Natural killer cell treated with Interleukin-12 subunit alpha and Interleukin-12 subunit beta and Interleukin-15 and Interleukin-18, amount 100 ng/mL, for 72 hours (primary cell): ENCODE measurements at regions not wholly inside any gene's neighbourhood (a gene's known extent, or its start where the extent isn't known, plus 50 kb on each side); places are given as distances from the start of the nearest gene placed in this dataset.

ENCODE experiments used
- ATAC-seq, 2 donors: fragments of 150-1000 bp; cut with Tn5 transposase in 1 of 2; sonication (Bioruptor Pico), chemical (Tn5 transposase) in 1 of 2; 2 replicates each; pipeline ENCODE4 v1.10.0; 2021
- DNase-seq: peaks from one replicate; pipeline ENCODE4 v3.0.0; 2022; ENCODE audit warnings: low spot score
- H3K27ac Mint-ChIP-seq, 2 donors: 1 replicate in 1 of 2; 2 replicates in 1 of 2; pipeline ENCODE4 v1.8.0; 2022; ENCODE audit warnings: mixed read lengths in 2 of 2, mild to moderate bottlenecking in 1 of 2, moderate library complexity in 1 of 2
- H3K27me3 Mint-ChIP-seq, 2 donors: 1 replicate in 1 of 2; 2 replicates in 1 of 2; pipeline ENCODE4 v1.8.0; 2022; ENCODE audit warnings: mixed read lengths in 2 of 2
- H3K36me3 Mint-ChIP-seq: one replicate; pipeline ENCODE4 v1.8.0; 2022; ENCODE audit warnings: mixed read lengths
- H3K4me1 Mint-ChIP-seq, 2 donors: 1 replicate in 1 of 2; 2 replicates in 1 of 2; pipeline ENCODE4 v1.8.0; 2022; ENCODE audit warnings: low read depth in 2 of 2, mixed read lengths in 2 of 2, mild to moderate bottlenecking in 1 of 2
- H3K4me3 Mint-ChIP-seq: one replicate; pipeline ENCODE4 v1.8.0; 2022; ENCODE audit warnings: mixed read lengths
- H3K9me3 Mint-ChIP-seq: 2 replicates; pipeline ENCODE4 v1.8.0; 2022; ENCODE audit warnings: mixed read lengths

DNA sequence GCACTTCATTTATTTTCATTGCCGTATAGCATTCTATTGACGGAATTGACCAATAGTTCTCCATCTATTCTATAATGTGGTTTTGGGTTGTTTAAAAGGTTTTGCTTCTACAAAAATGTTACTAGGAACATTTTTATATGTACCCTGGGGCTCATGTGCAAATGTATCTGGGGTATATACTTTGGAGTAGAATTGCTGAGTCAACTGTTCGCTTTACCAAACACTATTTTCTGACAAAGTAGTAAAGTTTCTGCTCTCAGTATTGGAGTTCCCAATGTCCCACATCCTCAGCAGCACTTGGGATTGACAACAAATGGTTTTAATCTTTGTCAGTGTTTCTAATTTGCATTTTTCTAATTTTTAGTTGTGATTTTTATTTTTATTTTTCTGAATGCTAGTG, 602.6 kb downstream of the MCTP2 start:
- H3K27me3 Mint-ChIP-seq = peaks cover 8 to 23% of the 10 kb centered on the region in 2 donors
- no peaks in the 10 kb centered on the region for H3K9me3 Mint-ChIP-seq
- no peak for DNase-seq
- H3K4me3 Mint-ChIP-seq = no peak overlapping the region
- no peak for ATAC-seq
- no peak overlapping the region for H3K27ac Mint-ChIP-seq
- no peaks in the 10 kb centered on the region for H3K4me1 Mint-ChIP-seq
- no peaks in the 10 kb centered on the region for H3K36me3 Mint-ChIP-seq

DNA sequence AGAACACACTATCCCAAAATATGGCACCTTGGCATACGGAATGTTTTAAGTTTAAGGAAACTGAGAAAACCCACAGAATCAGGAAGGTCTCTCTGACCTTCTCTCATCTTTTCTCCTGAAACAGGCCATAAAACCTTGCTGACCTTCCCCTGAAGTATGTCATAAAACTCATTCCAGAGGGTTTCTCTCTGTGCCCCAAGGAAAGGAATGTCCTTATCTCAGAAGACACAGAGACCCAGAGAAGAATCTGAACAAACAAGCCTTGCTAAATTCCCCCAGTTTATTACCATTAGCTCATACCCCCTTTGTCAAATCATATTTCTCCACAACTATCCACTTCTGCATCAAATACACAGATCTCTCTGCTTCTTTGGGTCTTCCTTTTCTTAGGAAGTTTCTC, 603.1 kb downstream of the MCTP2 start:
- no peak for DNase-seq
- Mint-ChIP-seq H3K36me3 (no peaks in the 10 kb centered on the region), H3K27me3 (peaks cover 8 to 23% of the 10 kb centered on the region in 2 donors), H3K4me3 (no peak overlapping the region), H3K4me1 (no peaks in the 10 kb centered on the region), H3K27ac (no peak overlapping the region), H3K9me3 (no peaks in the 10 kb centered on the region)
- ATAC-seq = no peak

DNA sequence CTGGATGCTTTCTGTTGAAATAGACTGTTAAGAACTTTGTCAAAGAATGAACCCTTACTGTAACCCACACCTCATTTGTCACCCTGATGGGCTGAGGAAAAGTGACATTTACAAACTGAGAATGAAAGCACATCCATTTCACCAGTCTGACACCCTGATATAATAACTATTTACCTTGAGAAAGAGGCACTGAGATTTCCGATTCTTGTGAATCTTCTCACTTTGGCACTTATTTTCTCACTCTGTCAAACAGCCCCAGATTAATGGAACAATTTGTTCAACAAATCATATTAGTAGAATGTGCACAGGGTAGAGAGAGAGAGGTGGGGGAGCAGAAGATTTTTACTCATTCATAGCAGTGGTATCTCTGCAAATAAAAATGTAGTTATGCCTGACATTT, 606.9 kb downstream of the MCTP2 start:
- ATAC-seq = no peak
- Mint-ChIP-seq H3K27me3 (peaks cover 13 to 27% of the 10 kb centered on the region in 2 donors), H3K27ac (no peak overlapping the region), H3K4me3 (no peak overlapping the region), H3K36me3 (no peaks in the 10 kb centered on the region), H3K4me1 (no peaks in the 10 kb centered on the region), H3K9me3 (no peaks in the 10 kb centered on the region)
- no peak for DNase-seq

DNA sequence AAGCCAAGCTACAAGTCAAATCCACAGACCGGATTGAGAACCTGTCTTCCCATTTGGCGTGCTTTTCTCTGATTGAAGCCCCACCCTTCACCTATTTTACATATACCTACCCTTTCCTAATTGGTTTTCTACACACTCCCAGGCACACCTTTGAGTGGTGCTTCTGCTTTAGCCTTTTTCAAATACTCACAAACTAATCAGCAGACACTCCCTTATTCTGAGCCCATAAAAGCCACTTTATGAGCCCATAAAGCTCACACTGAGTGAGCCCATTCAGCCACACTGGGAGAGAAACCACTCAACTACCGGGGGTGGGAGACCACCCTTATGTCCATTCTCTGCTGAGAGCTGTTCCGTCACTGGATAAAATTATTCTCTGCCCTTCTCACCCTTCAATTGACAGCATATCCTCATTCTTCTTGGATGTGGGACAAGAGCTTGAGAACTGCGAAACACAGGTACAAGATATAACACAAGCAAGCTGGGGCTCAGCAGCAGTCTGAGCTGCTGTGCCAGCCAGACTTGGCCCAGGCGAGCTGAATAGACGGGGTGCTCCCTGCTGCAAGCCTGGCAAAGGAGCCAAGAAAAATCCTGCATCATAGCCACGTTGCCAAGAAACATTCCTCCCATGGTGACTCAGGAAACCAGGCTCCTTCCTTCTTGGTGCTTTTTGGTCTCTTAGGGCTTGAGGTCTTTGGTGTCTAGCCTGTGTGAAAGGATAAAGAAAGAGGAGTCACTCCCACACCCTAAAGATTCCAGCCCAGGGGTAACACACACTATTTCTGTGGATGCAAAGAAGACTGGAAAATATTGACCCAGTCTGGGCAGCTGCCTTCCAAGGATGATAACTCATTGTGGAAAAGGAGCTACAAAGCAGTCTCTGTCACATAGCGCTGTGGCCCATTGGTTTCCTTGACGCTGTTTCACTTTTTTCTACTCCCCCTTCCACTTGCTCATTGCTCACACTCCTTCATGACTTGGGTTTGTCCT, 609.7 kb downstream of the MCTP2 start:
- Mint-ChIP-seq H3K27ac (no peak overlapping the region), H3K9me3 (no peaks in the 10 kb centered on the region), H3K27me3 (peaks cover 28 to 39% of the 10 kb centered on the region in 2 donors), H3K4me1 (no peaks in the 10 kb centered on the region), H3K4me3 (no peak overlapping the region), H3K36me3 (peaks cover 5% of the 10 kb centered on the region)
- ATAC-seq (no peak), DNase-seq (no peak)

DNA sequence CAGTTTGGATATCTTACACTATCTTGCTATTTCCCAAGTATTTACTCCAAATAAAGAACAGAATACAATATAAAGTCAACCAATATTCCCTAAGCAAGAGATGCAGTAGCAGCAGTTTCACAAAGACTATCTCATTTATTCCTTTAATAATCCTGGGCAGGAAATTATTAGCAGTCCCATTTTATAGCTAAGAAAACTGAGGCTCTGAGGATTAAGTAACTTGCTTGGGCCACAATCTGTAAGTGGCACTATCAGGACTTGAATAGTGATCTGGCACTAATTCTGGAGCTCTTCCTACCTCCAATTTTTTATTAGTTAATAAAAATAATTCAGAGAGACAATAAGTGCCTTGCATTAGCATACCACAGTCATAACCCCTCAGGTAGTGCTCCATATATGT, 611.7 kb downstream of the MCTP2 start:
- DNase-seq = no peak
- H3K27me3 Mint-ChIP-seq = peaks cover 33 to 51% of the 10 kb centered on the region in 2 donors
- no peaks in the 10 kb centered on the region for H3K9me3 Mint-ChIP-seq
- no peak overlapping the region for H3K4me3 Mint-ChIP-seq
- H3K4me1 Mint-ChIP-seq = no peaks in the 10 kb centered on the region
- peaks cover 5% of the 10 kb centered on the region for H3K36me3 Mint-ChIP-seq
- no peak overlapping the region for H3K27ac Mint-ChIP-seq
- ATAC-seq = no peak

DNA sequence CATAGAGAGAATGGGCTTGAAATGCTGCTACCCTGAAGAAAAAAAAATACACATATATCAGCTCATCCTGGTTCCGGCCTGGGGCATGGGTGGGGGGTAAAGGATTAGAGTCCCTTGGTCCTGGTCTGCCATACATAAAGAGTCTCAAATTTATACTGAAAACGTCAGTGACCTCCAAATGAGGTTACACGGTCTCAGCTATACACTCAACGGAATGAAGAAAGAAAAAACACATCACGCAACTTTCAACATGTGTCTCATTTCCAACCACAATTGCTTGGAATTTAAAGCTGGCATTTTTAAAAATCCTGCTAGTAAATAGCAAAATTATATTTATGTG, 612.8 kb downstream of the MCTP2 start:
- no peak for DNase-seq
- Mint-ChIP-seq H3K9me3 (peaks cover 3% of the 10 kb centered on the region), H3K4me1 (no peaks in the 10 kb centered on the region)

DNA sequence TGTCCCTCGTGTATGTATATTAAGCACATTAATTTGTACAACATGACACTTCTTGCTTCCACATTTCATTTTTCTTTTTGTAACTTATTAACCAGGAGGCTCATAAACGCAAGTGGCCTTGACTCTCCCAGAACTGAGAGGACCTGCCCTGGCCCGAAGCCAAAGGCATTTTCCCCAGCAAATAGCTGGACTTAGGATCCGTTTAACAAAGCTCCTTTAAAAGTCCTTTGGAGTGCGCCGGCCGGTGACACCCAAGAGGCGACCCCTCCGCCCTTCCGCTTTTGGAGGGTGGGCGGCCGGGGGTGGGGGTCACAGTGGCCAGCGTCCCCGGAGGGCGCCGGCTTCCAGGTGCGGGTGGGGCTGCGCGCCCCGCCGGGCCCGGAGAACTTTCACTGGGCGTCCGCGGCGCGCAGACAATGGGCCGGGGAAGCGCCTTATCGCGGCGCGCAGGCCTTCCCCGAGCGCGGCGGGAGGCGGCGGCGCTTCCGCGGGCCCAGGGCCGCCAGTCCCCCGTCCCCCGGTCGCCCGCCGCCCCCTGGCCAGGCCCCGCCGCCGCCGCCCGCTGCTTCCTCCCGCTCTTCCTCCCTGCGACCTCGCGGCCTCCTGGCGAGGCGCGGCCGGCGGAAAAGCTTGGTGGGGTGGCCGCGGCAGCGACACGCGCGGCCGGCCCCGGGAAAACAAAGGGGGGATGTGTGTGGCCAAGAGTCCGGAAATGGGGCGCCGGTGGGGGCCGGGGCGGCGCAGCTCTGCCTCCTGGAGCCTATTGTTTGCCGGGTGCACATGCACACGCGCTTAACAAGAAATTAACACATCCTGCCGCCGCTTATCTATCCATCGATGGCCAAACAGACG, 613.4 kb downstream of the MCTP2 start:
- Mint-ChIP-seq H3K27ac (no peak overlapping the region), H3K36me3 (peaks cover 5% of the 10 kb centered on the region), H3K4me1 (no peaks in the 10 kb centered on the region), H3K27me3 (peaks cover 38 to 60% of the 10 kb centered on the region in 2 donors), H3K4me3 (peak overlapping the region; percentile 28), H3K9me3 (peaks cover 4% of the 10 kb centered on the region)
- DNase-seq (no peak), ATAC-seq (peak; percentile 49 to 53)

More for the DNA sequence above, 612.8 kb downstream of the MCTP2 start:
- Mint-ChIP-seq H3K27ac (no peak overlapping the region), H3K36me3 (peaks cover 5% of the 10 kb centered on the region), H3K4me3 (peak overlapping the region; percentile 23), H3K27me3 (peaks cover 37 to 54% of the 10 kb centered on the region in 2 donors)
- no peak for ATAC-seq

DNA sequence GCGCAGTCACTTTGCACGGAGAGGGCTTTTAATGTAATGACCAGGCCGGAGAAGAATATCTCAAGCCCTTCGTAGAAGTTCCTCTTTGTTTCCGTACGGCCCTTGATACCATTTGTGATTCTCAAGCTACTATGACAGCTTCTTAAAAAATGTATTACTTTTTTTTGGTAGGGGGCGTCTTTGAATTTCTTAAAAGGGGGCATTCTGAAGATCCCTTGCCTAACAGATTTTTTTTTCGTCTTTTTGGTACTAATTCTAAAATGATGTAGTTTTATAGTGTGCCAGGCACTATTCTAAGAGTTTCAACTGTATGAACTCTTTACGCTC, 614.0 kb downstream of the MCTP2 start:
- H3K36me3 Mint-ChIP-seq = peaks cover 5% of the 10 kb centered on the region

DNA sequence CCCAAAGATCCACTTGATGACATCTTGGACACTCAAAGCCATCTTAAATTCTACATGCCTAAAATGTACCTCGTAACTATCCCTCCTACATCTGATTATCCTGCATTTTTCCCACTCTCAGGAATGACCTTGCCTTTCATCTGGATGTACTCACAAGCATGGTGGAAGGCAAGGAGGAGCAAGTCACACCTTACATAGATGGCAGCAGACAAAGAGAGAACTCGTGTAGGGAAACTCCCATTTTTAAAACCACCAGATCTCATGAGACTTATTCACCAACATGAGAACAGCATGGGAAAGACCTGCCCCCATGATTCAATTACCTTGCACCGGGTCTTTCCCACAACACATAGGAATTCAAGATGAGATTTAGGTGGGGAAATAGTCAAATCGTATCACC, 616.0 kb downstream of the MCTP2 start:
- Mint-ChIP-seq H3K27ac (no peak overlapping the region), H3K4me3 (no peak overlapping the region), H3K9me3 (peaks cover 4% of the 10 kb centered on the region), H3K36me3 (peaks cover 5% of the 10 kb centered on the region), H3K4me1 (no peaks in the 10 kb centered on the region), H3K27me3 (peaks cover 25 to 77% of the 10 kb centered on the region in 2 donors)
- ATAC-seq = no peak
- no peak for DNase-seq

More for the DNA sequence above, 614.0 kb downstream of the MCTP2 start:
- H3K4me3 Mint-ChIP-seq = peak overlapping the region; percentile 28
- no peaks in the 10 kb centered on the region for H3K4me1 Mint-ChIP-seq
- H3K27ac Mint-ChIP-seq = no peak overlapping the region
- H3K27me3 Mint-ChIP-seq = peaks cover 36 to 66% of the 10 kb centered on the region in 2 donors
- peaks cover 4% of the 10 kb centered on the region for H3K9me3 Mint-ChIP-seq
- DNase-seq (no peak), ATAC-seq (no peak)

DNA sequence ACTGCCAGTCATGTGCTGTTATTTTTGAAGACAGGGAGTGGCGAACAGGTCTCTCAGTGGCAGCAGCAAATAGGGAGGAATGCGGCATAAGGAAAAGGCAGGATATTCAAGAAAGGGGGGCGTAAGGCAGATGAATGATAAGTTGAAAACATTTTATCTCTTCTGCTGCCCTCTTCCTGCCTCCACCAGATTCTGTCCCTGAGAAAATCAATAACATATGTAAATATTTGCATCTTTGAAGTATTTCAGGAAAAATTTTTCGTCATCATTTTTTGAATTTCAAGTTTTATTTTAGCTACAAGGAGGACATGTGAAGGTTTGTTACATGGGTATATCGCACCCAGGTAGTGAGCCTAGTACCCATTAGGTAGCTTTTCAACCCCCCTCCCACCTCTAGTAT, 616.7 kb downstream of the MCTP2 start:
- no peak for DNase-seq
- Mint-ChIP-seq H3K27ac (no peak overlapping the region), H3K9me3 (peaks cover 4% of the 10 kb centered on the region), H3K4me3 (no peak overlapping the region), H3K4me1 (no peaks in the 10 kb centered on the region), H3K36me3 (peaks cover 5% of the 10 kb centered on the region), H3K27me3 (peaks cover 25 to 75% of the 10 kb centered on the region in 2 donors)
- no peak for ATAC-seq

DNA sequence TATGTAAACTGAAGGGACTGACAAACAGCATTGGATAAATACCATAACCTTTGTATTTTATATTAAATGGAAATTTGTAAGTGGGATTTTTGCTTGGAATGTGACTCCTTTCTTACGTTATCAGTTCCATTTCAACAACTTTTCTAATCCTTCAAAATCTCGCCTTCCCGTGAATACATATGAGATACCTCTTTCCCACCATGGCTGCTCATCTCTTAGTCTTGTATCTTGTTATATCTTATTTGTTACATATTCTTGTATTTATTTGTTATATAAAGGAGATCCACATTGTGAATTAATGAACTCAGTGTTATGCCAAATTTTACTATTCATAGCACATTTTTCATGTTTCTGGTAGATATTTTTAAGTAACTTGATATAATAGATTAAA, 623.7 kb downstream of the MCTP2 start:
- no peak for ATAC-seq
- no peaks in the 10 kb centered on the region for H3K36me3 Mint-ChIP-seq
- no peak overlapping the region for H3K27ac Mint-ChIP-seq
- no peak for DNase-seq
- H3K9me3 Mint-ChIP-seq = no peaks in the 10 kb centered on the region
- H3K4me1 Mint-ChIP-seq = no peaks in the 10 kb centered on the region
- H3K27me3 Mint-ChIP-seq = peaks cover 0 to 34% of the 10 kb centered on the region in 2 donors
- H3K4me3 Mint-ChIP-seq = no peak overlapping the region

DNA sequence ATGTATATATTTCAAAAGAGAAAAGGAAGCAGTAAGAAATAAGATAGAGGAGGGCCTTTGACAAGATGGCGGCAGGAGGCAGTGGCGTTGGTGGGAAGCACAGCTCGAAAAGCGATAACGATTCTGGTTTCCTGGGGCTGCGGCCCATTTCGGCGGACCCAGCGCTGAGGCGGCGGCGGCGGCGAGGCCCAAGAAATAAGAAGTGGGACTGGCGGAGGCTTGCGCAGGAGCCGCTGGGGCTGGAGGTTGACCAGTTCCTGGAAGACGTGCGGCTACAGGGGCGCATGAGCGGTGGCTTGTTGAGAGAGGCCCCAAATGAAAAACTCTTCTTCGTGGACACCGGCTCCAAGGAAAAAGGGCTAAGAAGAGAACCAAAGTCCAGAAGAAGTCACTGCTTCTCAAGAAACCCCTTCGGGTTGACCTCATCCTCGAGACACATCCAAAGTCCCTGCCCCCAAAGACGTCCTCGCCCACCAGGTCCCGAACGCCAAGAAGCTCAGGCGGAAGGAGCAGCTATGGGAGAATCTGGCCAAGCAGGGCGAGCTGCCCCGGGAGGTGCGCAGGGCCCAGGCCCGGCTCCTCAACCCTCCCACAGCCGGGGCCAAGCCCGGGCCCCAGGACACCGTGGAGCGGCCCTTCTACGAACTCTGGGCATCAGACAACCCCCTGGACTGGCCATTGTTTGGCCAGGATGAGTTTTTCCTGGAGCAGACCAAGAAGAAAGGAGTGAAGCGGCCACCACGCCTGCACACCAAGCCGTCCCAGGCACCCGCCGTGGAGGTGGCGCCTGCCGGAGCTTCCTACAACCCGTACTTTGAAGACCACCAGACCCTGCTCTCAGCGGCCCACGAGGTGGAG, 624.3 kb downstream of the MCTP2 start:
- Mint-ChIP-seq H3K36me3 (no peaks in the 10 kb centered on the region), H3K27me3 (peaks cover 0 to 28% of the 10 kb centered on the region in 2 donors), H3K9me3 (no peaks in the 10 kb centered on the region), H3K4me3 (no peak overlapping the region), H3K27ac (no peak overlapping the region), H3K4me1 (no peaks in the 10 kb centered on the region)
- DNase-seq (no peak), ATAC-seq (no peak)

DNA sequence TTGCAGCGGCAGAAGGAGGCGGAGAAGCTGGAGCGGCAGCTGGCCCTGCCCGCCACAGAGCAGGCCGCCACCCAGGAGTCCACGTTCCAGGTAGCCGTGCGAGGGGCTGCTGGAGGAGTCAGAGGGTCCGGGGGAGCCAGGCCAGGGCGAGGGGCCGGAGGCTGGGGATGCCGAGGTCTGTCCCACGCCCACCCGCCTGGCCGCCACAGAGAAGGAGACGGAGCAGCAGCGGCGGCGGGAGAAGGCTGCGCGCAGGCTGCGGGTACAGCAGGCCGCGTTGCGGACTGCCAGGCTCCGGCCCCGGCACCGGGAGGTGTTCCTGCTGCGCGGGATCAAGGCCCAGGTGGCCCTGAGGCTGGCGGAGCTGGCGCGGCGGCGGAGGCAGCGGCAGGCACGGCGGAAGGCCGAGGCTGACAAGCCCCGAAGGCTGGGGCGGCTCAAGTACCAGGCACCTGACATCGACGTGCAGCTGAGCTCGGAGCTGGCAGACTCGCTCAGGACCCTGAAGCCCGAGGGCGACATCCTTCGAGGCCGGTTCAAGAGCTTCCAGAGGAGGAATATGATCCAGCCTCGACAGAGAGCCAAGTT, 625.0 kb downstream of the MCTP2 start:
- Mint-ChIP-seq H3K27me3 (peaks cover 0 to 21% of the 10 kb centered on the region in 2 donors), H3K36me3 (no peaks in the 10 kb centered on the region), H3K4me1 (no peaks in the 10 kb centered on the region), H3K27ac (no peak overlapping the region), H3K9me3 (no peaks in the 10 kb centered on the region), H3K4me3 (no peak overlapping the region)
- no peak for DNase-seq
- ATAC-seq = peak in 1 of 2 donors; percentile 20
